GM23338 (cell line): ENCODE measurements at regions not wholly inside any gene's neighbourhood (a gene's known extent, or its start where the extent isn't known, plus 50 kb on each side); places are given as distances from the start of the nearest gene placed in this dataset.

ENCODE experiments used
- ATAC-seq: fragments of 200-7000 bp; cut with Tn5 transposase; 3 replicates; pipeline ENCODE4 v1.9.1; 2020
- DNase-seq: peaks from one replicate; pipeline ENCODE4 v3.0.0-alpha.2; 2015; ENCODE audit warnings: low spot score
- H2AFZ ChIP-seq: fragments of 200-600 bp; sonication (generic); 2 replicates; pipeline ENCODE4 v1.8.0; 2016; ENCODE audit warnings: antibody characterized with exemption, mild to moderate bottlenecking, moderate library complexity
- H3F3A ChIP-seq: fragments of 200-600 bp; sonication (generic); replicated peaks from 2 replicates; pipeline ENCODE4 v1.8.0; 2017; ENCODE audit warnings: antibody characterized with exemption, mixed run types, low read depth
- H3K27ac ChIP-seq: fragments of 200-600 bp; sonication (generic); 2 replicates; pipeline ENCODE4 v1.6.1; 2016; ENCODE audit warnings: low read depth
- H3K27me3 ChIP-seq: fragments of 200-600 bp; sonication (generic); 2 replicates; pipeline ENCODE4 v1.8.0; 2016; ENCODE audit warnings: mild to moderate bottlenecking, mixed run types, moderate library complexity; ENCODE audit not compliant: insufficient read depth
- H3K36me3 ChIP-seq: fragments of 200-600 bp; sonication (generic); 2 replicates; pipeline ENCODE4 v1.8.0; 2016; ENCODE audit warnings: mild to moderate bottlenecking; ENCODE audit not compliant: insufficient read depth
- H3K4me1 ChIP-seq: fragments of 200-600 bp; sonication (generic); 2 replicates; pipeline ENCODE4 v1.8.0; 2016; ENCODE audit warnings: mild to moderate bottlenecking, moderate library complexity; ENCODE audit not compliant: insufficient read depth
- H3K4me2 ChIP-seq: fragments of 200-600 bp; sonication (generic); 2 replicates; pipeline ENCODE4 v1.7.1; 2017; ENCODE audit warnings: mixed run types
- H3K4me3 ChIP-seq: fragments of 200-600 bp; sonication (generic); 2 replicates; pipeline ENCODE4 v1.6.1; 2016; ENCODE audit warnings: mixed run types
- H3K79me2 ChIP-seq: fragments of 200-600 bp; sonication (generic); replicated peaks from 2 replicates; pipeline ENCODE4 v1.8.0; 2017; ENCODE audit warnings: mild to moderate bottlenecking; ENCODE audit not compliant: insufficient read depth
- H3K9me2 ChIP-seq: fragments of 200-600 bp; sonication (generic); 2 replicates; pipeline ENCODE4 v1.8.0; 2017; ENCODE audit not compliant: insufficient read depth
- H4K20me1 ChIP-seq: fragments of 200-600 bp; sonication (generic); replicated peaks from 2 replicates; pipeline ENCODE4 v1.8.0; 2017; ENCODE audit warnings: mild to moderate bottlenecking; ENCODE audit not compliant: insufficient read depth
- H3K27ac Mint-ChIP-seq: 2 replicates; pipeline ENCODE4 v1.8.0; 2020; ENCODE audit warnings: inconsistent platforms, mild to moderate bottlenecking, moderate library complexity, mixed read lengths
- H3K27me3 Mint-ChIP-seq: 3 replicates; pipeline ENCODE4 v1.8.0; 2022; ENCODE audit warnings: low read depth, mild to moderate bottlenecking, moderate library complexity, mixed read lengths, inconsistent platforms; ENCODE audit not compliant: insufficient read depth, poor library complexity
- H3K36me3 Mint-ChIP-seq: 3 replicates; pipeline ENCODE4 v1.8.0; 2021; ENCODE audit warnings: low read depth, mild to moderate bottlenecking, inconsistent platforms, moderate library complexity, mixed read lengths
- H3K4me1 Mint-ChIP-seq: 3 replicates; pipeline ENCODE4 v1.8.0; 2020; ENCODE audit warnings: mild to moderate bottlenecking, inconsistent platforms, mixed read lengths
- H3K4me3 Mint-ChIP-seq: 3 replicates; pipeline ENCODE4 v1.8.0; 2021; ENCODE audit warnings: moderate library complexity, mild to moderate bottlenecking, inconsistent platforms, mixed read lengths
- H3K9me3 Mint-ChIP-seq: 3 replicates; pipeline ENCODE4 v1.8.0; 2020; ENCODE audit warnings: moderate library complexity, mild to moderate bottlenecking, inconsistent platforms, mixed read lengths
- EZH2 ChIP-seq: fragments of 200-600 bp; sonication (generic); IDR thresholded peaks from one replicate; pipeline ENCODE4 v1.8.0; 2017; ENCODE audit warnings: antibody characterized with exemption, mild to moderate bottlenecking, low read depth; ENCODE audit not compliant: unreplicated experiment
- NANOG ChIP-seq: IDR thresholded peaks from 2 replicates; pipeline ENCODE4 v1.6.1; 2016; ENCODE audit warnings: antibody characterized with exemption, borderline replicate concordance
- ZNF114 ChIP-seq: fragments of 250-450 bp; sonication (Bioruptor Pico); IDR thresholded peaks from 2 replicates; pipeline ENCODE4 v1.5.0; 2020; ENCODE audit warnings: mild to moderate bottlenecking, moderate library complexity
- ZNF331 ChIP-seq: fragments of 250-450 bp; sonication (Bioruptor Pico); IDR thresholded peaks from 2 replicates; pipeline ENCODE4 v1.5.0; 2020; ENCODE audit warnings: low read depth, mild to moderate bottlenecking, moderate library complexity
- ZNF462 ChIP-seq: fragments of 250-450 bp; sonication (Bioruptor Pico); IDR thresholded peaks from 2 replicates; pipeline ENCODE4 v1.5.0; 2020; ENCODE audit warnings: mild to moderate bottlenecking, moderate library complexity
- TF ChIP-seq, protein P1 (sequence below), 2 experiments: fragments of 200-600 bp in 1 of 2; sonication (generic) in 1 of 2; conservative IDR thresholded peaks; 2 replicates each; pipeline versions ENCODE4 v1.5.1 to v1.6.1; 2016 to 2017; ENCODE audit warnings: antibody characterized with exemption in 2 of 2, low read depth in 2 of 2, mild to moderate bottlenecking in 2 of 2, moderate library complexity in 1 of 2
- TF ChIP-seq, protein P2 (sequence below): IDR thresholded peaks from one replicate; pipeline ENCODE4 v1.6.1; 2018; ENCODE audit warnings: antibody characterized with exemption; ENCODE audit not compliant: unreplicated experiment

GRCh38 chr5:79853676-79854418 is 137.2 kb downstream of the MTX3 start:
- Histone ChIP-seq H3K79me2 (no peaks in the 10 kb centered on the region), H4K20me1 (no peaks in the 10 kb centered on the region), H3K4me3 (no peak overlapping the region), H3K4me2 (no peak overlapping the region), H3K27me3 (no peaks in the 10 kb centered on the region), H3K9me2 (0 out of 2 replicates have a peak, but pooled peaks cover 4% of the 10 kb centered on the region), H3K27ac (no peak overlapping the region), H2AFZ (no peak overlapping the region), H3K36me3 (no peaks in the 10 kb centered on the region), H3F3A (no peaks in the 10 kb centered on the region), H3K4me1 (no peaks in the 10 kb centered on the region)
- DNase-seq (no peak), ATAC-seq (no peak)
- H3K4me1 Mint-ChIP-seq: no peaks in the 10 kb centered on the region
- no peak overlapping the region for H3K4me3 Mint-ChIP-seq
- no peak for TF ChIP-seq NANOG
- no peak for TF ChIP-seq EZH2
- TF ChIP-seq, protein P1, sequence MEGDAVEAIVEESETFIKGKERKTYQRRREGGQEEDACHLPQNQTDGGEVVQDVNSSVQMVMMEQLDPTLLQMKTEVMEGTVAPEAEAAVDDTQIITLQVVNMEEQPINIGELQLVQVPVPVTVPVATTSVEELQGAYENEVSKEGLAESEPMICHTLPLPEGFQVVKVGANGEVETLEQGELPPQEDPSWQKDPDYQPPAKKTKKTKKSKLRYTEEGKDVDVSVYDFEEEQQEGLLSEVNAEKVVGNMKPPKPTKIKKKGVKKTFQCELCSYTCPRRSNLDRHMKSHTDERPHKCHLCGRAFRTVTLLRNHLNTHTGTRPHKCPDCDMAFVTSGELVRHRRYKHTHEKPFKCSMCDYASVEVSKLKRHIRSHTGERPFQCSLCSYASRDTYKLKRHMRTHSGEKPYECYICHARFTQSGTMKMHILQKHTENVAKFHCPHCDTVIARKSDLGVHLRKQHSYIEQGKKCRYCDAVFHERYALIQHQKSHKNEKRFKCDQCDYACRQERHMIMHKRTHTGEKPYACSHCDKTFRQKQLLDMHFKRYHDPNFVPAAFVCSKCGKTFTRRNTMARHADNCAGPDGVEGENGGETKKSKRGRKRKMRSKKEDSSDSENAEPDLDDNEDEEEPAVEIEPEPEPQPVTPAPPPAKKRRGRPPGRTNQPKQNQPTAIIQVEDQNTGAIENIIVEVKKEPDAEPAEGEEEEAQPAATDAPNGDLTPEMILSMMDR (conservative IDR thresholded peaks at IDR 0.05; ENCODE audit: low read depth in 2 of 2): peak; percentile 31 to 34; a peak in 3 of 4 replicates
- TF ChIP-seq, protein P2, sequence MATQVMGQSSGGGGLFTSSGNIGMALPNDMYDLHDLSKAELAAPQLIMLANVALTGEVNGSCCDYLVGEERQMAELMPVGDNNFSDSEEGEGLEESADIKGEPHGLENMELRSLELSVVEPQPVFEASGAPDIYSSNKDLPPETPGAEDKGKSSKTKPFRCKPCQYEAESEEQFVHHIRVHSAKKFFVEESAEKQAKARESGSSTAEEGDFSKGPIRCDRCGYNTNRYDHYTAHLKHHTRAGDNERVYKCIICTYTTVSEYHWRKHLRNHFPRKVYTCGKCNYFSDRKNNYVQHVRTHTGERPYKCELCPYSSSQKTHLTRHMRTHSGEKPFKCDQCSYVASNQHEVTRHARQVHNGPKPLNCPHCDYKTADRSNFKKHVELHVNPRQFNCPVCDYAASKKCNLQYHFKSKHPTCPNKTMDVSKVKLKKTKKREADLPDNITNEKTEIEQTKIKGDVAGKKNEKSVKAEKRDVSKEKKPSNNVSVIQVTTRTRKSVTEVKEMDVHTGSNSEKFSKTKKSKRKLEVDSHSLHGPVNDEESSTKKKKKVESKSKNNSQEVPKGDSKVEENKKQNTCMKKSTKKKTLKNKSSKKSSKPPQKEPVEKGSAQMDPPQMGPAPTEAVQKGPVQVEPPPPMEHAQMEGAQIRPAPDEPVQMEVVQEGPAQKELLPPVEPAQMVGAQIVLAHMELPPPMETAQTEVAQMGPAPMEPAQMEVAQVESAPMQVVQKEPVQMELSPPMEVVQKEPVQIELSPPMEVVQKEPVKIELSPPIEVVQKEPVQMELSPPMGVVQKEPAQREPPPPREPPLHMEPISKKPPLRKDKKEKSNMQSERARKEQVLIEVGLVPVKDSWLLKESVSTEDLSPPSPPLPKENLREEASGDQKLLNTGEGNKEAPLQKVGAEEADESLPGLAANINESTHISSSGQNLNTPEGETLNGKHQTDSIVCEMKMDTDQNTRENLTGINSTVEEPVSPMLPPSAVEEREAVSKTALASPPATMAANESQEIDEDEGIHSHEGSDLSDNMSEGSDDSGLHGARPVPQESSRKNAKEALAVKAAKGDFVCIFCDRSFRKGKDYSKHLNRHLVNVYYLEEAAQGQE: no peak
- TF ChIP-seq ZNF331 (CRISPR knock-in tag): no peak
- no peak overlapping the region for H3K27ac Mint-ChIP-seq
- H3K9me3 Mint-ChIP-seq: no peaks in the 10 kb centered on the region
- H3K27me3 Mint-ChIP-seq: peaks cover 5% of the 10 kb centered on the region
- no peaks in the 10 kb centered on the region for H3K36me3 Mint-ChIP-seq

DNA sequence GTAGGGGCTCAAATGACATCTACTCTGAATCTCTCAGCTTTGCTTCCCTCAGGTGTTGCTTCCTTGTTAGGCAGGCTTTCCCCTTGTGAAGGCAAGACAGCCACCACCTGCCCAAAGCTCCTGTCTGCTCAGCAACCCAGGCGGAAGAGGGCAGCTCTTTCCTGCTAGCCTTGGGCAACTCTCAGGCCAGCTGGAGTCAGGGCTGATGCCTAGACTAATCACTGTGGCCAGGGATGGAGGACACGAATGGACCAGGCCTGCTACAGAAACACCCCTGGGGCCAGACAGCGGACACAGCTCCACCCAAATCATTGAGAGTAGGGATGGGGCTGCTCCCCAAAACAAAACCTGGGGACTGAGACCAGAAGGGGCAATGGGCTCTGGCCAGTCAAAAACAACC is 138.0 kb downstream of the MTX3 start:
- ATAC-seq (no peak), DNase-seq (no peak)
- H3K4me3 Mint-ChIP-seq: no peak overlapping the region
- H3K9me3 Mint-ChIP-seq: no peaks in the 10 kb centered on the region
- H3K36me3 Mint-ChIP-seq: no peaks in the 10 kb centered on the region
- H3K27me3 Mint-ChIP-seq: peaks cover 5% of the 10 kb centered on the region
- Histone ChIP-seq H4K20me1 (no peaks in the 10 kb centered on the region), H2AFZ (no peak overlapping the region), H3K4me2 (no peak overlapping the region), H3K27me3 (no peaks in the 10 kb centered on the region), H3K9me2 (0 out of 2 replicates have a peak, but pooled peaks cover 4% of the 10 kb centered on the region), H3K27ac (no peak overlapping the region), H3K4me1 (no peaks in the 10 kb centered on the region), H3F3A (no peaks in the 10 kb centered on the region), H3K36me3 (no peaks in the 10 kb centered on the region), H3K79me2 (no peaks in the 10 kb centered on the region), H3K4me3 (no peak overlapping the region)
- H3K27ac Mint-ChIP-seq: no peak overlapping the region
- H3K4me1 Mint-ChIP-seq: no peaks in the 10 kb centered on the region
- TF ChIP-seq ZNF114 (CRISPR knock-in tag) (no peak), ZNF331 (CRISPR knock-in tag) (no peak), ZNF462 (CRISPR knock-in tag) (no peak)
